HUES6 (cell line): ENCODE measurements at regions not wholly inside any gene's neighbourhood (a gene's known extent, or its start where the extent isn't known, plus 50 kb on each side); places are given as distances from the start of the nearest gene placed in this dataset.

Experiments
- H3K27ac ChIP-seq: 2 replicates; pipeline ENCODE4 v1.7.0; 2013; ENCODE audit warnings: low read depth, mild to moderate bottlenecking, low read length, inconsistent platforms
- H3K27me3 ChIP-seq: 2 replicates; pipeline ENCODE4 v1.6.1; 2013; ENCODE audit warnings: low read length; ENCODE audit not compliant: control insufficient read depth, insufficient read depth
- H3K36me3 ChIP-seq: 2 replicates; pipeline ENCODE4 v1.6.1; 2013; ENCODE audit warnings: low read length; ENCODE audit not compliant: control insufficient read depth, insufficient read depth
- H3K4me1 ChIP-seq: 2 replicates; pipeline ENCODE4 v1.6.1; 2013; ENCODE audit warnings: low read length; ENCODE audit not compliant: control insufficient read depth, insufficient read depth
- H3K4me3 ChIP-seq: 2 replicates; pipeline ENCODE4 v1.5.1; 2013; ENCODE audit warnings: low read depth, low read length
- H3K9ac ChIP-seq: one replicate; pipeline ENCODE4 v1.6.1; 2013; ENCODE audit warnings: mild to moderate bottlenecking, low read length
- H3K9me3 ChIP-seq: 2 replicates; pipeline ENCODE4 v1.6.1; 2013; ENCODE audit warnings: low read depth, low read length; ENCODE audit not compliant: control insufficient read depth, insufficient read depth

DNA sequence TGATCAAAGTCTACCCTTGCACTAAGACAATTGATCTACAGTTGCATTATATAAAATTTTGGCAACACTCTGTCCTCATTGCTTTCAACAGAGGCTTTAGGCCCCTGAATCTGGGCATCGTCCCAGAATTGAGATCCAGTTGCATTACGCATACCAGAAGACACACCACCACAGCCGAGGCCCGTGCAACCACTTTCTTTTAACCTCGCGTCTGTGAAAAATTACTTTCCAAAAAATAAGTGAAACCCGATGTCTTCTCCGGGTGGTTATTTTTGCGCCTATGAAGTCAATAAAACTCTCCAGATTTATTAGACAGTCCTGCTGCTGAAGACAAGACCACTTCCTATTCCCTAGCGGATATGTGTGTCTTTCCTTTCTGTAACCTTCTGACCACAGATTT, 52.1 kb upstream of the NFIB start:
- Histone ChIP-seq H3K36me3 (no peaks in the 10 kb centered on the region), H3K4me3 (no peak overlapping the region), H3K4me1 (peaks cover 15% of the 10 kb centered on the region), H3K27me3 (no peaks in the 10 kb centered on the region), H3K9ac (no peak overlapping the region), H3K9me3 (peaks cover 5% of the 10 kb centered on the region; the same call in 1 of the 2 replicates), H3K27ac (no peak overlapping the region)

DNA sequence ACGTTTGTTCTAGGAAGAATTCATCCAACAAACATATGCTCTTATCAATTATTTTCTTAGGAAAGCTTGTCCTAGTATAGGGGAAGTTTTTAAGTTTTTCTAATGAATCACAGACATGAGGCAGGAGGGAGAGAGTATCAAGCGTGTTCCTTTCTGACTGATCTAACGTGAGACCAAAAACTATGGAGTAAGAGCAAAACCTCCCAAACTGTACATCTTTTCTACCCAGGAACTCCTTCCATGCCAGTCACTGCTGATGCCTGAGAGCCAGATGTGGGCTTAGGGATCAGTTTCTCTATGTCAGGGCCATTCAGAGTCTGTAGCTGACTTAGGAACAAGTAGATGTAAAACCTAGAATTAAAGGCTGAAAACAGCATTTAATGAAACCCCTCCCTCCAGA, 51.7 kb upstream of the NFIB start:
- Histone ChIP-seq H3K27ac (no peak overlapping the region), H3K9ac (no peak overlapping the region)

More for the DNA sequence above, 51.7 kb upstream of the NFIB start:
- Histone ChIP-seq H3K4me3 (no peak overlapping the region), H3K9me3 (peaks cover 5% of the 10 kb centered on the region; the same call in 1 of the 2 replicates), H3K36me3 (no peaks in the 10 kb centered on the region), H3K4me1 (peaks cover 17% of the 10 kb centered on the region), H3K27me3 (no peaks in the 10 kb centered on the region)
